DOHH2 (cell line): ENCODE measurements at regions not wholly inside any gene's neighbourhood (a gene's known extent, or its start where the extent isn't known, plus 50 kb on each side); places are given as distances from the start of the nearest gene placed in this dataset.

Experiments
- H3F3A ChIP-seq: fragments of 200-600 bp; sonication (generic), shearing (Covaris generic); 2 replicates; pipeline ENCODE4 v1.6.0; 2016; ENCODE audit warnings: antibody characterized with exemption, mild to moderate bottlenecking; ENCODE audit not compliant: control insufficient read depth, insufficient read depth
- H3K27ac ChIP-seq: fragments of 200-600 bp; sonication (generic); 2 replicates; pipeline ENCODE4 v1.5.1; 2014; ENCODE audit warnings: low read depth, mild to moderate bottlenecking, low read length, moderate library complexity
- H3K27me3 ChIP-seq: fragments of 200-600 bp; sonication (generic); 2 replicates; pipeline ENCODE4 v1.6.1; 2014; ENCODE audit warnings: mild to moderate bottlenecking, low read length, mixed read lengths; ENCODE audit not compliant: control insufficient read depth
- H3K36me3 ChIP-seq: fragments of 200-600 bp; sonication (generic); 2 replicates; pipeline ENCODE4 v1.6.1; 2014; ENCODE audit warnings: mild to moderate bottlenecking, low read length, moderate library complexity, mixed read lengths; ENCODE audit not compliant: control insufficient read depth
- H3K4me1 ChIP-seq: fragments of 200-600 bp; sonication (generic); 2 replicates; pipeline ENCODE4 v1.6.1; 2014; ENCODE audit warnings: mild to moderate bottlenecking, low read length, mixed read lengths; ENCODE audit not compliant: control insufficient read depth
- H3K4me2 ChIP-seq: fragments of 200-600 bp; sonication (generic); 2 replicates; pipeline ENCODE4 v1.6.0; 2014; ENCODE audit warnings: mild to moderate bottlenecking, low read length, moderate library complexity
- H3K4me3 ChIP-seq: fragments of 200-600 bp; sonication (generic); 2 replicates; pipeline ENCODE4 v1.5.1; 2014; ENCODE audit warnings: mild to moderate bottlenecking, low read length, mixed read lengths
- H3K79me2 ChIP-seq: fragments of 200-600 bp; sonication (generic); 2 replicates; pipeline ENCODE4 v1.6.1; 2014; ENCODE audit warnings: mild to moderate bottlenecking, low read length, mixed read lengths; ENCODE audit not compliant: control insufficient read depth
- H3K9me2 ChIP-seq: fragments of 200-600 bp; sonication (generic); replicated peaks from 2 replicates; pipeline ENCODE4 v1.6.1; 2014; ENCODE audit warnings: mild to moderate bottlenecking, low read length, mixed read lengths; ENCODE audit not compliant: control insufficient read depth
- H3K9me3 ChIP-seq: fragments of 200-600 bp; sonication (generic); 2 replicates; pipeline ENCODE4 v1.6.1; 2014; ENCODE audit warnings: antibody characterized with exemption, low read length, mixed read lengths; ENCODE audit not compliant: control insufficient read depth, insufficient read depth
- H4K20me1 ChIP-seq: fragments of 200-600 bp; sonication (generic); 2 replicates; pipeline ENCODE4 v1.6.0; 2014; ENCODE audit warnings: low read depth, mild to moderate bottlenecking, antibody characterized with exemption, low read length, moderate library complexity; ENCODE audit not compliant: control insufficient read depth, insufficient read depth
- EZH2phosphoT487 ChIP-seq: fragments of 200-600 bp; sonication (generic); IDR thresholded peaks from 2 replicates; pipeline ENCODE4 v1.6.1; 2017; ENCODE audit warnings: borderline replicate concordance, mild to moderate bottlenecking, antibody characterized with exemption, low read length, moderate library complexity, mixed read lengths
- TF ChIP-seq, protein P1 (sequence below): fragments of 200-600 bp; sonication (generic); IDR thresholded peaks from one replicate; pipeline ENCODE4 v1.5.1; 2014; ENCODE audit warnings: antibody characterized with exemption, mild to moderate bottlenecking, low read depth, low read length; ENCODE audit not compliant: poor library complexity, severe bottlenecking

DNA sequence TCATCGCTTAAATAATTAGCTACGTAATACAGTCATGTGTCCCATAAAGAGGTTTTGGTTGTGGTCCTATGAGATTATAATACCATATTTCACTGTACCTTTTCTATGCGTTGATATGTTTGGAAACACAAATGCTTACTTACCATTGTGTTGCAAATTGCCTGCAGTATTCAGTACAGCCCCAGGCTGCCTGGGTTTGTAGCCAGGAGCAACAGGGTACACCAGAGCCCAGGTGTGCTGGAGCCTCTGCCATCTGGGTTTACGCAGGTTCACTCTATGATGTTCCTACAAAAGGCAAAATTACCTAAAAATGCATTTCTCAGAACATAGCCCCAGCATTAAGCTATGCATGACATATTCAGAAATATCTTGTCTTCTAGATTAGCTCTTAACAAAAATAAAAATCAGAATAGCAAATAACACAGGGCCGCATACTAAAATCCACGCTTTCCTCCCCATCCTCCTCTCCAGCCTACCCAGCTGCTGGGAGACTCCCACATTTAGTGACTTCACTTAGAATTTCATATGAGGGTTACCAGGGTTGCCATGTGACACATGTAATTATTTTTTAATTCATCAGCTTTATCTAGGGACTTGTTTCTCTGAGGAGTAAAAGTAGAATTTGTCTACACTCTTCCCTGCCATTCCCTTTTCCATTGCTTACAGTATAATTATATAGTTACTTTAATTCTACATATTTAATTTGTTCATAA lies 559.0 kb upstream of the ADARB2 start:
- H3K27ac ChIP-seq, result no peak overlapping the region
- no peak overlapping the region for H3K4me3 ChIP-seq
- no peaks in the 10 kb centered on the region for H3K9me3 ChIP-seq
- H3K36me3 ChIP-seq, result no peaks in the 10 kb centered on the region
- no peak for TF ChIP-seq EZH2phosphoT487
- TF ChIP-seq, protein P1, sequence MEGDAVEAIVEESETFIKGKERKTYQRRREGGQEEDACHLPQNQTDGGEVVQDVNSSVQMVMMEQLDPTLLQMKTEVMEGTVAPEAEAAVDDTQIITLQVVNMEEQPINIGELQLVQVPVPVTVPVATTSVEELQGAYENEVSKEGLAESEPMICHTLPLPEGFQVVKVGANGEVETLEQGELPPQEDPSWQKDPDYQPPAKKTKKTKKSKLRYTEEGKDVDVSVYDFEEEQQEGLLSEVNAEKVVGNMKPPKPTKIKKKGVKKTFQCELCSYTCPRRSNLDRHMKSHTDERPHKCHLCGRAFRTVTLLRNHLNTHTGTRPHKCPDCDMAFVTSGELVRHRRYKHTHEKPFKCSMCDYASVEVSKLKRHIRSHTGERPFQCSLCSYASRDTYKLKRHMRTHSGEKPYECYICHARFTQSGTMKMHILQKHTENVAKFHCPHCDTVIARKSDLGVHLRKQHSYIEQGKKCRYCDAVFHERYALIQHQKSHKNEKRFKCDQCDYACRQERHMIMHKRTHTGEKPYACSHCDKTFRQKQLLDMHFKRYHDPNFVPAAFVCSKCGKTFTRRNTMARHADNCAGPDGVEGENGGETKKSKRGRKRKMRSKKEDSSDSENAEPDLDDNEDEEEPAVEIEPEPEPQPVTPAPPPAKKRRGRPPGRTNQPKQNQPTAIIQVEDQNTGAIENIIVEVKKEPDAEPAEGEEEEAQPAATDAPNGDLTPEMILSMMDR, result no peak
- no peaks in the 10 kb centered on the region for H4K20me1 ChIP-seq
- no peaks in the 10 kb centered on the region for H3K9me2 ChIP-seq
- H3K4me2 ChIP-seq, result no peak overlapping the region
- no peaks in the 10 kb centered on the region for H3K4me1 ChIP-seq
- H3F3A ChIP-seq, result no peaks in the 10 kb centered on the region
- H3K79me2 ChIP-seq, result no peaks in the 10 kb centered on the region
- H3K27me3 ChIP-seq, result no peaks in the 10 kb centered on the region

DNA sequence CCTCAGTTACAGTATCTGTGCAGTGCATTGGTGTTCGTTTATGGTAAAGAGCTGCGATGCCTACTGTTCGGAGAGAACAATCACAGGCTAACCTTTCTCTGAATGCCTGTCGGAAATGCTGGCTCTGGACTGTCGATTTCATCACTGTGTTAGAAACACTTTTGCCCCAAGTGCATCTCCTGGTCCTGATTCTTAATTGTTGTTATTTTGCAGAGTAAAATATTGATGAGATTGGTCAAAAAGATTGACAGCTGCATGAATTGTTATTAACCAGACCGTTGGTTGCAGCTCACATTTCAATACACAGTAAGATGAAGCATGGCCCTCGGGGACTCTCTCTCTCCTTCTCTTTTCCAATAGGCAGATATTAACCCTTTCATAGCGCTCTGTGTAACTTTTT lies 557.4 kb upstream of the ADARB2 start:
- H3K27me3 ChIP-seq, result no peaks in the 10 kb centered on the region
- no peak overlapping the region for H3K4me3 ChIP-seq
- H3K4me1 ChIP-seq, result no peaks in the 10 kb centered on the region
- no peaks in the 10 kb centered on the region for H4K20me1 ChIP-seq
- no peak overlapping the region for H3K27ac ChIP-seq
- H3K79me2 ChIP-seq, result no peaks in the 10 kb centered on the region
- no peaks in the 10 kb centered on the region for H3K9me2 ChIP-seq
- H3K36me3 ChIP-seq, result no peaks in the 10 kb centered on the region
- H3K9me3 ChIP-seq, result no peaks in the 10 kb centered on the region
- H3F3A ChIP-seq, result no peaks in the 10 kb centered on the region
- TF ChIP-seq, protein P1, result no peak
- TF ChIP-seq EZH2phosphoT487, result no peak
- no peak overlapping the region for H3K4me2 ChIP-seq

DNA sequence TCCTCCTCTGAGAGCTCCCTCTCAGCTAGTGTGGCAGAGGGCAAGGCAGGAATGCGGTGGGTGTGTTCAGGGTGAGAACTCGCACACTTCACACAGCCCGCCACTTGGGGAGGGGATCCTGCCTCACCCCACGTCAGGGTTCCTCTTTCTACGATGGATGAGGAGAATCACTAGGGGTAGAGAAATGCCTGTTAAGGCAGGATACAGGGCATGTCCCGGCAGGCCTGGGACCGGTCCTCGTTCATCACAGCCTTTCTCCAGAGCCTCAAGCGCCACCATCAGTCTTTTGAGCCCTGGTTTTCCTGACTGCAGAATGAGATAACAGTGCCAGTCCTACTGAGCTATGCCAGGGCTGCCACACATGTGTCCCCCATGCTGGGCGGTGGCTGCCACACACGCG lies 546.7 kb upstream of the ADARB2 start:
- TF ChIP-seq EZH2phosphoT487, result no peak
- TF ChIP-seq, protein P1, result no peak
- Histone ChIP-seq H3K4me2 (no peak overlapping the region), H3K79me2 (no peaks in the 10 kb centered on the region), H3F3A (no peaks in the 10 kb centered on the region), H3K36me3 (no peaks in the 10 kb centered on the region), H3K27ac (no peak overlapping the region), H4K20me1 (no peaks in the 10 kb centered on the region), H3K4me1 (no peaks in the 10 kb centered on the region), H3K9me2 (no peaks in the 10 kb centered on the region), H3K4me3 (no peak overlapping the region), H3K27me3 (no peaks in the 10 kb centered on the region), H3K9me3 (no peaks in the 10 kb centered on the region)
